NCI-H510A (cell line): ENCODE measurements at regions not wholly inside any gene's neighbourhood (a gene's known extent, or its start where the extent isn't known, plus 50 kb on each side); places are given as distances from the start of the nearest gene placed in this dataset.
"Not testable (repeated sequence)": the region's sequence is repeated elsewhere in the genome, so short reads cannot be mapped to it uniquely, and the experiment has no call there.

Experiments
- DNase-seq: peaks from one replicate; lab custom pipeline; 2025; lab: John Stamatoyannopoulos, UW

- DNase-seq, result no peak
Observed at GRCh38 chr3:64388886-64389285, 163.6 kb upstream of the PRICKLE2 start.

DNA sequence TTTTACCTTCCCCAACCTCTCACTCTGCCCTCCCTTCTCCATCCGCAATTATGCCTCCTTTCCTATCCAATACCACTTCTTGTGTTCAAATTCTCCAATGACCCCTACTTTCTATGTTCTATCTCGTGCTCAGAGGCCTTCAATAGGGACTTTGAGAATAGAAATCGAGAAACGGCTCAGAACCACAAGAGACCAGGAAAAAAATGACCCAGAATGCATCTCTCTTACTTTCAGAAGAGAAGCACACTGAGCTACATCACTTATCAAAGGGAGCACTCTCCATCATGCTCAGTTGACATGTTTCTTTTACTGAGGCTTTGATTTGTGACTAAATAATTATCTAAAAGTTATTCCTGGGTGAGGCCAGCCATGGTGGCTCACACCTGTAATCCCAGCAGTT is 162.4 kb upstream of the PRICKLE2 start:
- no peak for DNase-seq

DNA sequence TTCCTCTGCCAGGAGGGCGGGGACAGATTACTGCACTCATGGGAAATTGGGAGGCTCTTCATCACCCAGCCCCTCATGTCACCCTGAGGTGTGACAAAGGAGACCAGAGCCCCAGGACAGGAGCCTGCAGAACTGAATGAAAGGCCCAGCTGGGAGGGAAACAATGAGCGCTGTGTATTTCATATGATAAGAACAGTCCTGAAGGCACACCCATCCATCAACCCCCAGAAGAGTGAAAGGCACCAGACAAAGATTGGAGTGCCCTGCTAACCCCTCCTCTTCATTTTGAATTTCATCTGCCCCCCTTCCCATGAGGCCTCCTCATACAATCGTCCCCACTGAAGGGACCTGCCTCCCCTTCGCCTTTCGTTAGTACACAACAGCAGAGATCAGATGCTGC is 160.0 kb upstream of the PRICKLE2 start:
- DNase-seq, result no peak

DNA sequence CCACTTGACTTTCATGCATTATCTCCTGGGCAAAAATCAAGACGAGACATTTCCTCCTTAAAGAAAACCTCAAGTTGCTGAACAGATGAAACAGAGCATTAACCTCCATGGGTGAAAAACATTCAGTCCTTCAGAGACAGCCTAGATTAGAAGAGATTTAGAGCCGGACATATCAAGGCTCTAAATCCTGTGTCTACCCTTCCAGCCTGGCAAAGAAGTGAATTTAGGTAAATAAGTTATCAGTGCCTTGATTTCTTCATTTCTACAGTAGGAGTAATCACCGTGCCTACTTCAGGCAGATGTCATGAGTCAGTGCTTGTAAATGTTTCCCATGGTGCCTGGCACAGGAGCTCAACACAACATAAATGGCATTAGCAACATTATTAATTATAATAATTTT is 159.3 kb upstream of the PRICKLE2 start:
- DNase-seq, result no peak

DNA sequence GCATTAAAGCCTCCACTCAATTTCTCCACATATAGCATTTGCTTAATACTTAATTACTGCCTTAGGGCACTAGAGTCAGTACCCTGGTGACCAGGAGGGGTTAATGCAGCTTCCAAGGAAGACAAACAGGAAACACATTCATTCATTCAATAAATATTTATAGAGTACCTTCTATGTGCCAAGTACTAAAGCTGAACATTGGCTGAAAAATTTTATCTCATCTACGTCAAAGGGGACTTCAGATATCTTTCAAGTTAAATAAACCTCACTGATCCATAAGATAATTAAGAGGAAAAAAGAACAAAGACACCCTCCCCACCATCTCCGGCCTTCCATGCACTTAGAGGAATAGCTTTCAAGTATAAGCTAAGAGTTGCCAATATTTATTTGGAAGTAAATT is 156.9 kb upstream of the PRICKLE2 start:
- DNase-seq, result no peak

- no peak for DNase-seq
Observed at GRCh38 chr3:64381367-64381766, 156.1 kb upstream of the PRICKLE2 start.

- no peak for DNase-seq
Observed at GRCh38 chr3:64380546-64380945, 155.3 kb upstream of the PRICKLE2 start.

DNA sequence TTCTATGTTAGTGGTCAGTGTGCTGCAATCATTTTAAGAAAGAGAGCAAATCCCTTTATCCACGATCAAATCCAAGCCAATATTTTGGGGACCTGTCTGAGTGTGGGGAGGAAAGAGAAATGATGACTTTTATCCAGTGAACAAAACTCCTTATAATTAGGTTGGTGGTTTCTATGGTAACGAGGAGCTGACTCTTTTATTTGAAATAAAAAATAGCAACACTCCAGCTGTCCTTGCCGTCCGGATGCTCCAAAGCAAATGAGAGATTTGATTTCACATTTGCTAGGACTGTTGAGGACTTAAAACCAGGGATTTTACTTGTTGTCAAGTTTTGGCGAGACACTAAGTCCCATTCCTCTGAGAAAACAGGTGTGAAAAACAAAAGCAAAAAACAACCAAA is 154.0 kb upstream of the PRICKLE2 start:
- no peak for DNase-seq

DNA sequence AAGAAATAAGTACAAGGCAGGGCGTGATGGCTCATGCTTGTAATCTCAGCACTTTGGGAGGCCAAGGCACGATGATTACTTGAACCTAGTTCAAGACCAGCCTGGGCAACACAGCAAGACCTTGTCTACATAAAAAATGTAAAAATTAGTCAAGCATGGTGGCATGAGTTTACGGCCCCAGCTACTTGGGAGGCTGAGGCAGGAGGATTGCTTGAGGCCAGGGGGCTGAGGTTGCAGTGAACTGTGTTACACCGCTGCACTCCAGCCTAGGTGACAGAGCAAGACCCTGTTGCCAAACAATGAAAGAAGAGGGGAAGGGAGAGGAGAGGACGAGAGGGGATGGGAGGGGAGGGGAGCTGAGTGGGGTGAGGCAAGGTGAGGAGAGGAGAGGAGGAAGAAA is 152.7 kb upstream of the PRICKLE2 start:
- no peak for DNase-seq

- no peak for DNase-seq
Observed at GRCh38 chr3:64375737-64376136, 150.5 kb upstream of the PRICKLE2 start.

DNA sequence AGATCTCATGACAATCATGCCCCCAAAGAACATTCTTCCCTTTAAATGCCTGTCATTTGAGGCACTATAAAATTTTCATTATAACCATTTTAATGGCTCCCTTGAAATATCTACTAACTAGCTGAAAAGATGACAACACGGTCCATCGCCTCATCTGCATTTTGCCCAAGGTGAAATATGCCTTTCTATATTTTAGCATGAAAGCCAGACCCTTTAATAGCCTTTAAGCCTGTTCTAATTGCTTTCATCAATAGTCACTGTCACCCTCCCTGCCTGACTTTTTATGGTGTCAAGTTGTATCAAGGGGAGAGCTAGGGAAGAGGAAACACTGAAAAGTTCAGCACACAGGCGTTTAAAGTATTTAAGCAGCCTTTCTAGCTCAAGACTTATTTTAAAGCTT is 144.1 kb upstream of the PRICKLE2 start:
- no peak for DNase-seq

DNA sequence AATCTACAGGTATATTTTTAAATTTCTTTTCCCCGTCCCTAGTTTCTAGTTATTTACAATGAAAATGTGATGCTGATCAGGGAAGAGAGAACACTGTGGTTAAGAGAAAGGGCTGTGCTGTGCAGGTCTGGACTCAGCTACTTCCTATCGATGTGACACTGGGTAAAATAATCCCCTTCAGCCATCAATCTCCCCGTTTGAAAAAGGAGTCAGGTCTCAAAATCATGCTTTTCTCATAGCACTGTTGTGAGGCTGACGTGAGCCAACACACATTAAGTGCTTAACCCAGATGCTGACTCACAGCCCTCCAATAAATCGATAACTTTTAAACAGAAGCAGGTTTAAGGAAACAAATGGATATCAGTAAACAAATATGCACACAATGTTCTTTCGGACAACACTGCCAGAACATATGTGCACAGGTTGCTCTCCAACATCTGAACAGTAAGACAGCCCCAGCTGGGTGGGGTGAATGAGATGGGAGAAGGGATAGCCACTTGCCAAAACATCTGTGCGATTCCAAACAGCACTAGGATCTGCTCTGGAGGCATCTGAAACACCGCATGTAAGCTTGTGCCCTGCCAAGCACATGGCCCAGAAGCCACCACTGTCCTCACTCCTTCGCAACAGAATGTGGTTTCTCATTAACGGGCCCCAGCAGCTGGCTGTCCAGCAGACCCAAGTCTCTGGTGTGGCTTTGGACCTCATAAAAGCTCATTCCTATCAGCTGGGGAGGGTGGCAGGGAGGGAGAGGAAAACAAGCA is 143.2 kb upstream of the PRICKLE2 start:
- no peak for DNase-seq

GRCh38 chr3:64365877-64366276 is 140.6 kb upstream of the PRICKLE2 start:
- no peak for DNase-seq

GRCh38 chr3:64363842-64364241 is 138.6 kb upstream of the PRICKLE2 start:
- DNase-seq, result no peak

DNA sequence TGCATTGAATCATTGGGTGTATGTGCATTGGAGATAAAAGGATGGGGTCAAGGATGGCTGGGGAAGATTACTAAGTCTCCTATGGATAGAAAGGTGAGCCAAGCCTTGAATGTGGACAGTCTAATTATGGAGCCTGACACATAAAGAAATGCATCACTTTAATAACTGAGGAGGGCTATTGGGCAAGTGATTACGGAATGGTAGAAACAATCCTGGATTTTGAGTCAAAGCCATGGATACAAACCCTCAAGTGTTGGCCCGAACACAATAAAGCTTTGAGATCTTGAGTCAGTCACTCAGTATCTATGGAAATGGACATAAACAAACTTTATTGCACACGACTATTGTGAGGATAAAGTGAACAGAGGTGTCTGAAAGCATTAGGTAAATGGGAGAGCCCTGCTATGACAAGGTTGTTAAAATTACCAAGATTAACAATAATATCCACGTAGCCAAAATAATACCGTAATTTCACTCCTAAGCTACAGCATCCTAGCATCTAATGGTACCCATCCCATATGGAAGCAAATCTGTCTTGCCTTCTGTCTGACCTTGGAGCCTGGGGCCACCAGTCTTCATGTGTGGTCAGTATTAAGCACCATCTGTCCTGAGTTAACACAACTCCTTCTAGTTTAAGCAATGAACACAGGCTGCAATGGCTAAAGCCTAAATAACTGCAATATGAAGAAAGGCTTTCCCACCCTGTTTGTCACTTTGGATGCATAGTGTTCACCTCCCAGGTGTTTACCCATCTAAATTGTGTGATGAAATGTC is 136.9 kb upstream of the PRICKLE2 start:
- no peak for DNase-seq

DNA sequence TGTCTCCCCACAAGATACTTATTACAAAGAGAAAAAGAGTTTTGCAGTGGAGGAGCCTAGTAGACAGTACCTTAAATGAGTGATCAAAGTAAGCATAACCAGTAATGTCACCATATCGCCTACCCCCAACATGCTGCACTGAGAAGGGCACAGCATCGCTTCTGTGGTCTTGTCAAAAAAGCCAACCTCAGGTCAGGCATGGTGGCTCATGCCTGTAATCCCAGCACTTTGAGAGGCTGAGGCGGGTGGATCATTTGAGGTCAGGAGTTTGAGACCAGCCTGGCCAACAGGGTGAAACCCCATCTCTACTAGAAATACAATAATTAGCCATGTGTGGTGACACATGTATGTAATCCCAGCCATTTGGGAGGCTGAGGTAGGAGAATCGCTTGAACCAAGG is 135.8 kb upstream of the PRICKLE2 start:
- DNase-seq, result not testable (repeated sequence)

DNA sequence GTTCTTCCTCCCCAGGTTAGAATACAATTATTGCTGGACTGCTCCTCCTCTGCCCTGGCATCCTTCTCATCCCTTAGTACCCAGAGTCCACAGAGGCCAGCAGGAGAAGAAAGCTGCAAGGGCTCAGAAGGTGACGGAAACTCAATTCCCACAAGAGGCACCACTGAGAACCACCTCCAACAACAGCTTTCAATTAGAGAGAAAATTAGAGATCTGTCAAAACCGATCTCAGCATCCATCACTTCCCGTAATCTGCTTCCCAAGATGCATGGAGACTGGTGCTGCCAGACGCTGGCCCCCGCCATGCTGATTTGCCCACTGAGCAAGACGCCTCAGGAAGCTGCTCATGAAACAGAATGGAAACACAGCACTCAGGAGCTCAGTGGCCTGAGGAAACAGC is 135.0 kb upstream of the PRICKLE2 start:
- no peak for DNase-seq

GRCh38 chr3:64359735-64360134 is 134.5 kb upstream of the PRICKLE2 start:
- no peak for DNase-seq

DNA sequence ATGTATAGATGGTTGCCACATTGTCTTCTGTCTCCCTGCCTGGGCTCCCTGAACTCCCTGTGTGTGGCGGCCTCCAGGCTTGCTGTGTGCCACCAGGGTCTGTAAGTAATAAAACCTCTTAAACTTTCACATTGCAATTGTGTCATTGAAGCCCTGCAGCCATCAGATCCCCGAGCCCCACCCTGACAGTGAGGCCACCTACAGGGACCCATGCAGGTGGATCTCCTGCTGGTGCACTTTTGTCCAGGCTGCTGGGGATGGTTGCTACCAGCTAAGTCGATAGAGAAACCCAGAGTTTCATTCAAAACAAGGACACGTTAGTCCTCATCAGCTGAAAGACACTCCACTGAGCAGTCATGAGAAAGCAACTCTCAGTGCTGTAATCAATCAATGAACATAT is 133.6 kb upstream of the PRICKLE2 start:
- DNase-seq, result no peak

DNA sequence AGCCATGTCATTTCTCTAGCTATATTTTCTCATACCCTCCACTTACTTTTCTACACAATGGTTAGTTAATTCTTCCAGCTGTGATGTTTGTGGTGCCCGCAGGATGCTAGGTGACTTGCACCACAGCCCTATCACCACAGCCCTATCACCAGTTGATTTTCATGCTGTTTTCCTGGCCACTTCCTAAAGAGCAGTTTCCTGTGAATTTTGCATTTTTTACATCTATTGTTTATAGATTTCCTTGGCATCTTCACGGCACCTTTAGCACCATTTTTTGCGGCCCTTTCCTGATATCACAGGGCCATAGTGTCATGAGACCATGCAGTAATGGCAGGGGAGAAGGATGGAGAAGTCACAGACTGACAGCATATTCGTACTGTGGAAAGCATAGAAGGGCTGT is 132.9 kb upstream of the PRICKLE2 start:
- DNase-seq, result no peak

DNA sequence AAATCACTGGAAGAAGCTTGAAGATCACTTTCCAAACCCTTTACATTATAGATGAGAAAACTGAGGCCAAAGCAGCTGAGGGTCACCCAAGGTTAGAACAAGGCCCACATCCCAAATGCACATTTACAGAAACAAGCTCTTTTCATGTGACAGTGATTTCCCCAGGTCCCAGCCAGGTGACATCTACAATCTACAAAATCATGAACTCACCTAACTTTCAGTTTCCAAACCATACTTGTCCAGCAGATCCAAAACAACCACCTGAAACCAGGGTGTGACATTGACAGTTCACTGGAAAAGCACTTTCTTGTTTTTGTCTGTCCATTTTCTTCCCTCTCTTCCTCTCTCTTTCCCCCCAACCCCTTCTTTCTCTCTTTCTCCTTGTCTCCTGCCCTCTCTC is 132.2 kb upstream of the PRICKLE2 start:
- no peak for DNase-seq

DNA sequence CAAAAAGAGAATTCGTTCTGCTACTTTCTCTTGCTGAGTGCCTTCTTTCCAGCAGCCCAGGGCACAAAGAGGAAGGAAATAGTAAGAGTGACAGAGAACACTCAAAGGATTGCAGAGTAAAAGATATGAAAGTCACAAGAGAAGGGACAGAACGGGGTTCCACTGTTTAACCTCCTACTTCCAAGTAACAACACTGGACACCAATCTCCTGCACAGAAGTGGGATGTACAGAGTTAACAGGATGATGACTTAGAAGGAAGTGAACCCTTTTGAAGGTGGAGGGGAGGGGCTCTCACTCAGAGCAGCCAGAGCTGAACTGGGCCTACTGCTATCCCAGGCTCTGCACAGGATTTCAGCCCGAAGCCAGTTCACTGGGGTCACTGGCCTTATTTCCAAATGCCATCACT is 130.1 kb upstream of the PRICKLE2 start:
- DNase-seq, result no peak

DNA sequence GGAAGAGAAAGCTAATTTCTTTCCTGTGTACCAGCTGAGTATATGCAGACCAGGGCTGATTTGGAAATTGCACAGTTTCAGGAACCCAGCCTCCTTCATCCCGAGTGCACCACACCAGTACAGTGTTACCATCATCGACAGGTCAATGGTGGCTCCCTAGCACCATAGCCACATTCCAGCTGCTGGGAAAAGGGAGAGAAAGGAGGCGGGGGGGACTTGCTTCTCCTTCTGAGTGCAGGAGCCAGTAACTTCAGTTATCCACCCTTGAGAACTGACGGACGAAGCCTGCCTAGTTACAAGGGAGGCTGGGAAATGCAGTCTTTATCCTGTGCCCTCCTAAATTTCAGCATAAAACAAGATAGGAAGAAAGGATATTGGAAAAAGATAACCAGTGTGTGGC is 129.7 kb upstream of the PRICKLE2 start:
- DNase-seq, result no peak

GRCh38 chr3:64354221-64354620 is 129.0 kb upstream of the PRICKLE2 start:
- DNase-seq, result no peak
